ENCODE measurements at regions not wholly inside any gene's neighbourhood (a gene's known extent, or its start where the extent isn't known, plus 50 kb on each side); places are given as distances from the start of the nearest gene placed in this dataset.
"Not testable (repeated sequence)": the region's sequence is repeated elsewhere in the genome, so short reads cannot be mapped to it uniquely, and the experiment has no call there.

DNA sequence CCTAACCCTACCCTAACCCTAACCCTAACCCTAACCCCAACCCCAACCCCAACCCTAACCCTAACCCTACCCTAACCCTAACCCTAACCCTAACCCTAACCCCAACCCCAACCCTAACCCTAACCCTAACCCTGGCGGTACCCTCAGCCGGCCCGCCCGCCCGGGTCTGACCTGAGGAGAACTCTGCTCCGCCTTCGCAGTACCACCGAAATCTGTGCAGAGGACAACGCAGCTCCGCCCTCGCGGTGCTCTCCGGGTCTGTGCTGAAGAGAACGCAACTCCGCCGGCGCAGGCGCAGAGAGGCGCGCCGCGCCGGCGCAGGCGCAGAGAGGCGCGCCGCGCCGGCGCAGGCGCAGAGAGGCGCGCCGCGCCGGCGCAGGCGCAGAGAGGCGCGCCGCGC, 56.1 kb upstream of the IQSEC3 start:
- H3K9me3 ChIP-seq; H3K36me3 ChIP-seq (ENCODE audit: low read depth, missing control alignments); H3K4me3 ChIP-seq; H3K27me3 ChIP-seq; H3K4me1 ChIP-seq; intact Hi-C loops (cut with DNase I; ENCODE audit: low total_unique reads); H3K27ac ChIP-seq: not testable (repeated sequence)
- DNase-seq: peak; percentile 40
- 69 to 85% methylated on average over 4 to 42 of the region's 43 CpGs for WGBS, 2 donors

DNA sequence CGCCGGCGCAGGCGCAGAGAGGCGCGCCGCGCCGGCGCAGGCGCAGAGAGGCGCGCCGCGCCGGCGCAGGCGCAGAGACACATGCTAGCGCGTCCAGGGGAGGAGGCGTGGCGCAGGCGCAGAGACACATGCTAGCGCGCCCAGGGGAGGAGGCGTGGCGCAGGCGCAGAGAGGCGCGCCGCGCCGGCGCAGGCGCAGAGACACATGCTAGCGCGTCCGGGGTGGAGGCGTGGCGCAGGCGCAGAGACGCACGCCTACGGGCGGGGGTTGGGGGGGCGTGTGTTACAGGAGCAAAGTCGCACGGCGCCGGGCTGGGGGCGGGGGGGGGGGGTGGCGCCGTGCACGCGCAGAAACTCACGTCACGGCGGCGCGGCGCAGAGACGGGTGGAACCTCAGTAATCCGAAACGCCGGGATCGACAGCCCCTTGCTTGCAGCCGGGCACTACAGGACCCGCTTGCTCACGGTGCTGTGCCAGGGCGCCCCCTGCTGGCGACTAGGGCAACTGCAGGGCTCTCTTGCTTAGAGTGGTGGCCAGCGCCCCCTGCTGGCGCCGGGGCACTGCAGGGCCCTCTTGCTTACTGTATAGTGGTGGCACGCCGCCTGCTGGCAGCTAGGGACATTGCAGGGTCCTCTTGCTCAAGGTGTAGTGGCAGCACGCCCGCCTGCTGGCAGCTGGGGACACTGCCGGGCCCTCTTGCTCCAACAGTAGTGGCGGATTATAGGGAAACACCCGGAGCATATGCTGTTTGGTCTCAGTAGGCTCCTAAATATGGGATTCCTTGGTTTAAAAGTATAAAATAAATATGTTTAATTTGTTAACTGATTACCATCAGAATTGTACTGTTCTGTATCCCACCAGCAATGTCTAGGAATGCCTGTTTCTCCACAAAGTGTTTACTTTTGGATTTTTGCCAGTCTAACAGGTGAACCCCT, 55.4 kb upstream of the IQSEC3 start:
- H3K4me3 ChIP-seq; H3K36me3 ChIP-seq (ENCODE audit: low read depth, missing control alignments); H3K27ac ChIP-seq; H3K9me3 ChIP-seq; H3K27me3 ChIP-seq; intact Hi-C loops (cut with DNase I; ENCODE audit: low total_unique reads); H3K4me1 ChIP-seq: not testable (repeated sequence)
- peak; percentile 63 for DNase-seq
- 61 to 85% methylated on average over 15 to 45 of the region's 81 CpGs for WGBS, 2 donors
- TF ChIP-seq, protein P1, sequence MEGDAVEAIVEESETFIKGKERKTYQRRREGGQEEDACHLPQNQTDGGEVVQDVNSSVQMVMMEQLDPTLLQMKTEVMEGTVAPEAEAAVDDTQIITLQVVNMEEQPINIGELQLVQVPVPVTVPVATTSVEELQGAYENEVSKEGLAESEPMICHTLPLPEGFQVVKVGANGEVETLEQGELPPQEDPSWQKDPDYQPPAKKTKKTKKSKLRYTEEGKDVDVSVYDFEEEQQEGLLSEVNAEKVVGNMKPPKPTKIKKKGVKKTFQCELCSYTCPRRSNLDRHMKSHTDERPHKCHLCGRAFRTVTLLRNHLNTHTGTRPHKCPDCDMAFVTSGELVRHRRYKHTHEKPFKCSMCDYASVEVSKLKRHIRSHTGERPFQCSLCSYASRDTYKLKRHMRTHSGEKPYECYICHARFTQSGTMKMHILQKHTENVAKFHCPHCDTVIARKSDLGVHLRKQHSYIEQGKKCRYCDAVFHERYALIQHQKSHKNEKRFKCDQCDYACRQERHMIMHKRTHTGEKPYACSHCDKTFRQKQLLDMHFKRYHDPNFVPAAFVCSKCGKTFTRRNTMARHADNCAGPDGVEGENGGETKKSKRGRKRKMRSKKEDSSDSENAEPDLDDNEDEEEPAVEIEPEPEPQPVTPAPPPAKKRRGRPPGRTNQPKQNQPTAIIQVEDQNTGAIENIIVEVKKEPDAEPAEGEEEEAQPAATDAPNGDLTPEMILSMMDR (IDR thresholded peaks at IDR 0.05): peak in 1 of 3 experiments; percentile 40

DNA sequence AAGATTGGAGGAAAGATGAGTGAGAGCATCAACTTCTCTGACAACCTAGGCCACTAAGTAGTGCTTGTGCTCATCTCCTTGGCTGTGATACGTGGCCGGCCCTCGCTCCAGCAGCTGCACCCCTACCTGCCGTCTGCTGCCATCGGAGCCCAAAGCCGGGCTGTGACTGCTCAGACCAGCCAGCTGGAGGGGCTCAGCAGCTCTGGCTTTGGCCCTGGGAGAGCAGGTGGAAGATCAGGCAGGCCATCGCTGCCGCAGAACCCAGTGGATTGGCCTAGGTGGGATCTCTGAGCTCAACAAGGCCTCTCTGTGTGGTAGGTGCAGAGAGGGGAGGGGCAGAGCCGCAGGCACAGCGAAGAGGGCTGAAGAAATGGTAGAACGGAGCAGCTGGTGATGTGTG, 54.3 kb upstream of the IQSEC3 start:
- peak; percentile 14 for DNase-seq
- H3K36me3 ChIP-seq (ENCODE audit: low read depth, missing control alignments); H3K4me1 ChIP-seq; H3K4me3 ChIP-seq; H3K9me3 ChIP-seq; intact Hi-C loops (cut with DNase I; ENCODE audit: low total_unique reads); H3K27ac ChIP-seq; H3K27me3 ChIP-seq: not testable (repeated sequence)
- 83 to 85% methylated on average over 8 to 11 of the region's 11 CpGs for WGBS, 2 donors

DNA sequence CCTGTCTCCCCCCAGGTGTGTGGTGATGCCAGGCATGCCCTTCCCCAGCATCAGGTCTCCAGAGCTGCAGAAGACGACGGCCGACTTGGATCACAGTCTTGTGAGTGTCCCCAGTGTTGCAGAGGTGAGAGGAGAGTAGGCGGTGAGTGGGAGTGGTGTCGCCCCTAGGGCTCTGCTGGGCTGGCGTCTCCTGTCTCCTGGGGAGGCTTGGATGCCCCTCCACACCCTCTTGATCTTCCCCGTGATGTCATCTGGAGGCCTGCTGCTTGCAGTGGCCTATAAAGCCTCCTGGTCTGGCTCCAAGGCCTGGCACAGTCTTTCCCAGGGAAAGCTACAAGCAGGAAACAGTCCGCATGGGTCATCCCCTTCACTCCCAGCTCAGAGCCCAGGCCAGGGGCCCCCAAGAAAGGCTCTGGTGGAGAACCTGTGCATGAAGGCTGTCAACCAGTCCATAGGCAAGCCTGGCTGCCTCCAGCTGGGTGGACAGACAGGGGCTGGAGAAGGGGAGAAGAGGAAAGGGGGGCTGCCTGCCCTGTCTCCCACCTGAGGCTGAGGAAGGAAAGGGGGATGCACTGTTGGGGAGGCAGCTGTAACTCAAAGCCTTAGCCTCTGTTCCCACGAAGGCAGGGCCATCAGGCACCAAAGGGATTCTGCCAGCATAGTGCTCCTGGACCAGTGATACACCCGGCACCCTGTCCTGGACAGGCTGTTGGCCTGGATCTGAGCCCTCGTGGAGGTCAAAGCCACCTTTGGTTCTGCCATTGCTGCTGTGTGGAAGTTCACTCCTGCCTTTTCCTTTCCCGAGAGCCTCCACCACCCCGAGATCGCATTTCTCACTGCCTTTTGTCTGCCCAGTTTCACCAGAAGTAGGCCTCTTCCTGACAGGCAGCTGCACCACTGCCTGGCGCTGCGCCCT, 53.6 kb upstream of the IQSEC3 start:
- H3K4me3 ChIP-seq; H3K36me3 ChIP-seq (ENCODE audit: low read depth, missing control alignments); H3K4me1 ChIP-seq; H3K27me3 ChIP-seq; H3K27ac ChIP-seq; H3K9me3 ChIP-seq; intact Hi-C loops (cut with DNase I; ENCODE audit: low total_unique reads): not testable (repeated sequence)
- WGBS, 2 donors: 73 to 82% methylated on average over 14 to 16 of the region's 16 CpGs
- peak; percentile 17 for DNase-seq

DNA sequence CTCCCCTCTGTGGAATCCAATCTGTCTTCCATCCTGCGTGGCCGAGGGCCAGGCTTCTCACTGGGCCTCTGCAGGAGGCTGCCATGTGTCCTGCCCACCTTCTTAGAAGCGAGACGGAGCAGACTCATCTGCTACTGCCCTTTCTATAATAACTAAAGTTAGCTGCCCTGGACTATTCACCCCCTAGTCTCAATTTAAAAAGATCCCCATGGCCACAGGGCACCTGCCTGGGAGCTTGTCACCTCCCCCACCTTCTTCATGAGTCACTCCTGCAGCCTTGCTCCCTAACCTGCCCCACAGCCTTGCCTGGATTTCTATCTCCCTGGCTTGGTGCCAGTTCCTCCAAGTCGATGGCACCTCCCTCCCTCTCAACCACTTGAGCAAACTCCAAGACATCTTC, 52.7 kb upstream of the IQSEC3 start:
- H3K9me3 ChIP-seq; H3K27ac ChIP-seq; H3K36me3 ChIP-seq (ENCODE audit: low read depth, missing control alignments); intact Hi-C loops (cut with DNase I; ENCODE audit: low total_unique reads); H3K27me3 ChIP-seq; H3K4me1 ChIP-seq; H3K4me3 ChIP-seq: not testable (repeated sequence)
- DNase-seq: peak; percentile 12
- WGBS, 2 donors: 67 to 73% methylated on average over 4 to 5 of the region's 5 CpGs

DNA sequence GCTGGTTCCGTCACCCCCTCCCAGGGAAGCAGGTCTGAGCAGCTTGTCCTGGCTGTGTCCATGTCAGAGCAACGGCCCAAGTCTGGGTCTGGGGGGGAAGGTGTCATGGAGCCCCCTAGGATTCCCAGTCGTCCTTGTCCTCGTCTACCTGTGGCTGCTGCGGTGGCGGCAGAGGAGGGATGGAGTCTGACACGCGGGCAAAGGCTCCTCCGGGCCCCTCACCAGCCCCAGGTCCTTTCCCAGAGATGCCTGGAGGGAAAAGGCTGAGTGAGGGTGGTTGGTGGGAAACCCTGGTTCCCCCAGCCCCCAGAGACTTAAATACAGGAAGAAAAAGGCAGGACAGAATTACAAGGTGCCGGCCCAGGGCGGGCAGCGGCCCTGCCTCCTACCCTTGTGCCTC, 51.9 kb upstream of the IQSEC3 start:
- H3K4me3 ChIP-seq; H3K9me3 ChIP-seq; H3K4me1 ChIP-seq; H3K36me3 ChIP-seq (ENCODE audit: low read depth, missing control alignments); H3K27me3 ChIP-seq; H3K27ac ChIP-seq; intact Hi-C loops (cut with DNase I; ENCODE audit: low total_unique reads): not testable (repeated sequence)
- 85% methylated on average over 8 of the region's 12 CpGs; no CpG with 5 or more reads in 1 of the 2 donors for WGBS, 2 donors
- DNase-seq: peak; percentile 12

DNA sequence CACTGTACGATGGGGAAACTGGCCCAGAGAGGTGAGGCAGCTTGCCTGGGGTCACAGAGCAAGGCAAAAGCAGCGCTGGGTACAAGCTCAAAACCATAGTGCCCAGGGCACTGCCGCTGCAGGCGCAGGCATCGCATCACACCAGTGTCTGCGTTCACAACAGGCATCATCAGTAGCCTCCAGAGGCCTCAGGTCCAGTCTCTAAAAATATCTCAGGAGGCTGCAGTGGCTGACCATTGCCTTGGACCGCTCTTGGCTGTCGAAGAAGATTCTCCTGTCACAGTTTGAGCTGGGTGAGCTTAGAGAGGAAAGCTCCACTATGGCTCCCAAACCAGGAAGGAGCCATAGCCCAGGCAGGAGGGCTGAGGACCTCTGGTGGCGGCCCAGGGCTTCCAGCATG, 51.2 kb upstream of the IQSEC3 start:
- H3K4me3 ChIP-seq; intact Hi-C loops (cut with DNase I; ENCODE audit: low total_unique reads); H3K4me1 ChIP-seq; H3K9me3 ChIP-seq; H3K27me3 ChIP-seq; H3K27ac ChIP-seq; H3K36me3 ChIP-seq (ENCODE audit: low read depth, missing control alignments): not testable (repeated sequence)
- WGBS, 2 donors: 94% methylated on average over 5 of the region's 9 CpGs; no CpG with 5 or more reads in 1 of the 2 donors
- DNase-seq: peak; percentile 9

DNA sequence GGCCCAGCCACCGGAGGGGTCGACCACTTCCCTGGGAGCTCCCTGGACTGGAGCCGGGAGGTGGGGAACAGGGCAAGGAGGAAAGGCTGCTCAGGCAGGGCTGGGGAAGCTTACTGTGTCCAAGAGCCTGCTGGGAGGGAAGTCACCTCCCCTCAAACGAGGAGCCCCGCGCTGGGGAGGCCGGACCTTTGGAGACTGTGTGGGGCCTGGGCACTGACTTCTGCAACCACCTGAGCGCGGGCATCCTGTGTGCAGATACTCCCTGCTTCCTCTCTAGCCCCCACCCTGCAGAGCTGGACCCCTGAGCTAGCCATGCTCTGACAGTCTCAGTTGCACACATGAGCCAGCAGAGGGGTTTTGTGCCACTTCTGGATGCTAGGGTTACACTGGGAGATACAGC, 50.5 kb upstream of the IQSEC3 start:
- no CpG with 5 or more reads among the region's 9 CpGs for WGBS, 2 donors
- H3K27me3 ChIP-seq; intact Hi-C loops (cut with DNase I; ENCODE audit: low total_unique reads); DNase-seq; H3K4me1 ChIP-seq; H3K4me3 ChIP-seq; H3K36me3 ChIP-seq (ENCODE audit: low read depth, missing control alignments); H3K9me3 ChIP-seq; H3K27ac ChIP-seq: not testable (repeated sequence)

DNA sequence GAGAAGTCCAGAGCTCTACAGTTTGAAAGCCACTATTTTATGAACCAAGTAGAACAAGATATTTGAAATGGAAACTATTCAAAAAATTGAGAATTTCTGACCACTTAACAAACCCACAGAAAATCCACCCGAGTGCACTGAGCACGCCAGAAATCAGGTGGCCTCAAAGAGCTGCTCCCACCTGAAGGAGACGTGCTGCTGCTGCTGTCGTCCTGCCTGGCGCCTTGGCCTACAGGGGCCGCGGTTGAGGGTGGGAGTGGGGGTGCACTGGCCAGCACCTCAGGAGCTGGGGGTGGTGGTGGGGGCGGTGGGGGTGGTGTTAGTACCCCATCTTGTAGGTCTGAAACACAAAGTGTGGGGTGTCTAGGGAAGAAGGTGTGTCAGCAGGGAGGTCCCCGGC, 50.0 kb upstream of the IQSEC3 start:
- WGBS, 2 donors: 93% methylated on average over 6 of the region's 9 CpGs; no CpG with 5 or more reads in 1 of the 2 donors
- H3K9me3 ChIP-seq; H3K27ac ChIP-seq; H3K4me1 ChIP-seq; intact Hi-C loops (cut with DNase I; ENCODE audit: low total_unique reads); H3K27me3 ChIP-seq; DNase-seq; H3K4me3 ChIP-seq; H3K36me3 ChIP-seq (ENCODE audit: low read depth, missing control alignments): not testable (repeated sequence)
